PC-9 (cell line): ENCODE measurements at regions not wholly inside any gene's neighbourhood (a gene's known extent, or its start where the extent isn't known, plus 50 kb on each side); places are given as distances from the start of the nearest gene placed in this dataset.

Experiments used
- BruUV-seq: library from RNA; stranded (reverse); fragments of 400-500 nt; replicated peaks from 2 replicates; lab custom pipeline; 2021; lab: Mats Ljungman, UMichigan
- CTCF ChIA-PET: fragments of 300-600 bp; sonication (Branson Sonifier 250); formaldehyde crosslinking; loops from one replicate; lab custom pipeline; 2022; ENCODE audit warnings: antibody characterized with exemption; lab: Charles Lee
- POLR2A ChIA-PET: fragments of 300-600 bp; sonication (Branson Sonifier 250); formaldehyde crosslinking; loops from one replicate; lab custom pipeline; 2022; ENCODE audit warnings: antibody characterized with exemption; ENCODE audit not compliant: unreplicated experiment; lab: Charles Lee
- DNase-seq, 2 experiments: peaks; one replicate each; pipeline versions ENCODE4 v3.0.0 to v3.0.0-alpha.2; 2015 to 2022; ENCODE audit warnings: mixed read lengths in 1 of 2
- H2AFZ ChIP-seq: fragments of 200-600 bp; sonication (generic); 2 replicates; pipeline ENCODE4 v1.8.1; 2017; ENCODE audit warnings: antibody characterized with exemption
- H3F3A ChIP-seq: fragments of 200-600 bp; sonication (generic); 2 replicates; pipeline ENCODE4 v1.8.1; 2017; ENCODE audit warnings: antibody characterized with exemption, mild to moderate bottlenecking, low read depth; ENCODE audit not compliant: insufficient read depth
- H3K27ac ChIP-seq: fragments of 200-600 bp; sonication (generic); 2 replicates; pipeline ENCODE4 v1.6.1; 2016; ENCODE audit warnings: mixed run types
- H3K27me3 ChIP-seq: fragments of 200-600 bp; sonication (generic); 2 replicates; pipeline ENCODE4 v1.6.1; 2016; ENCODE audit warnings: low read depth, mixed run types; ENCODE audit not compliant: insufficient read depth
- H3K36me3 ChIP-seq: fragments of 200-600 bp; sonication (generic); 2 replicates; pipeline ENCODE4 v1.6.1; 2016; ENCODE audit warnings: low read depth, mixed run types
- H3K4me1 ChIP-seq: fragments of 200-600 bp; sonication (generic); replicated peaks from 2 replicates; pipeline ENCODE4 v1.6.1; 2016; ENCODE audit warnings: mixed run types; ENCODE audit not compliant: insufficient read depth
- H3K4me2 ChIP-seq: fragments of 200-600 bp; sonication (generic); 2 replicates; pipeline ENCODE4 v1.6.1; 2017; ENCODE audit warnings: mixed run types
- H3K4me3 ChIP-seq: fragments of 200-600 bp; sonication (generic); 2 replicates; pipeline ENCODE4 v1.6.1; 2016; ENCODE audit warnings: mixed run types
- H3K79me2 ChIP-seq: fragments of 200-600 bp; sonication (generic); 2 replicates; pipeline ENCODE4 v1.6.1; 2017; ENCODE audit warnings: low read depth, mixed run types
- H3K9me2 ChIP-seq: fragments of 200-600 bp; sonication (generic); 2 replicates; pipeline ENCODE4 v1.8.1; 2017; ENCODE audit warnings: mild to moderate bottlenecking; ENCODE audit not compliant: insufficient read depth
- H3K9me3 ChIP-seq: fragments of 200-600 bp; sonication (generic); 2 replicates; pipeline ENCODE4 v1.8.1; 2016; ENCODE audit warnings: low read depth; ENCODE audit not compliant: insufficient read depth
- H4K20me1 ChIP-seq: fragments of 200-600 bp; sonication (generic); 2 replicates; pipeline ENCODE4 v1.8.1; 2017; ENCODE audit not compliant: insufficient read depth
- EZH2 ChIP-seq: fragments of 200-600 bp; sonication (generic); IDR thresholded peaks from 2 replicates; pipeline ENCODE4 v1.8.0; 2017; ENCODE audit warnings: antibody characterized with exemption, low read depth
- intact Hi-C: fragments of 100-400 bp; cut with micrococcal nuclease; formaldehyde crosslinking; loops from one replicate; pipeline ENCODE4 v1.10.0; 2022; ENCODE audit not compliant: unreplicated experiment
- TF ChIP-seq, protein P1 (sequence below): fragments of 200-600 bp; sonication (generic); conservative IDR thresholded peaks from 2 replicates; pipeline ENCODE4 v1.6.1; 2017; ENCODE audit warnings: mixed run types, antibody characterized with exemption, mild to moderate bottlenecking, moderate library complexity

DNA sequence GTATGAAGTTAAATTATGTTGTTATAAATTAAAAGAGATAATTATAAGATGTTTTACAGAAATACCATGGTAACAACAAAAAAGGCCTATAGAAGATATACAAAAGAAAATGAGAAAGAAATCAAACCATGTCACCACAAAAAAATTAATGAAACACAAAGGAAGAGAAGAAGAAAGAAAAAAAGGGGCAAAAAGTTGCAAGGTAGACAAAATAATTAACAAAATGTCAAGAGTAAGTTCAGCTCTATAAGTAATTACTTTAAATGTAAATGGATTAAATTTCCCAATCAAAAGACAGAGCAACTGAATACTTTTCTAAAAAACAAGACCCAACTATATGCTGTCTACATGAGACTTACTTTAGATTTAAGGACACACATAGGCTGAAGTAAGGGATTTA is 378.4 kb upstream of the FSHR start:
- H3K79me2 ChIP-seq = no peaks in the 10 kb centered on the region
- no peaks in the 10 kb centered on the region for H3K27me3 ChIP-seq
- H4K20me1 ChIP-seq = no peaks in the 10 kb centered on the region
- no peaks in the 10 kb centered on the region for H3K4me1 ChIP-seq
- no peak for TF ChIP-seq EZH2
- TF ChIP-seq, protein P1, sequence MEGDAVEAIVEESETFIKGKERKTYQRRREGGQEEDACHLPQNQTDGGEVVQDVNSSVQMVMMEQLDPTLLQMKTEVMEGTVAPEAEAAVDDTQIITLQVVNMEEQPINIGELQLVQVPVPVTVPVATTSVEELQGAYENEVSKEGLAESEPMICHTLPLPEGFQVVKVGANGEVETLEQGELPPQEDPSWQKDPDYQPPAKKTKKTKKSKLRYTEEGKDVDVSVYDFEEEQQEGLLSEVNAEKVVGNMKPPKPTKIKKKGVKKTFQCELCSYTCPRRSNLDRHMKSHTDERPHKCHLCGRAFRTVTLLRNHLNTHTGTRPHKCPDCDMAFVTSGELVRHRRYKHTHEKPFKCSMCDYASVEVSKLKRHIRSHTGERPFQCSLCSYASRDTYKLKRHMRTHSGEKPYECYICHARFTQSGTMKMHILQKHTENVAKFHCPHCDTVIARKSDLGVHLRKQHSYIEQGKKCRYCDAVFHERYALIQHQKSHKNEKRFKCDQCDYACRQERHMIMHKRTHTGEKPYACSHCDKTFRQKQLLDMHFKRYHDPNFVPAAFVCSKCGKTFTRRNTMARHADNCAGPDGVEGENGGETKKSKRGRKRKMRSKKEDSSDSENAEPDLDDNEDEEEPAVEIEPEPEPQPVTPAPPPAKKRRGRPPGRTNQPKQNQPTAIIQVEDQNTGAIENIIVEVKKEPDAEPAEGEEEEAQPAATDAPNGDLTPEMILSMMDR = no peak
- H2AFZ ChIP-seq = no peak overlapping the region
- H3K9me2 ChIP-seq = no peaks in the 10 kb centered on the region
- H3K27ac ChIP-seq = no peak overlapping the region
- ChIA-PET CTCF (no interaction called here), POLR2A (no interaction called here)
- H3K4me2 ChIP-seq = no peak overlapping the region
- no peaks in the 10 kb centered on the region for H3K36me3 ChIP-seq
- intact Hi-C loops = no loop called here
- no TSS peak for BruUV-seq
- no peaks in the 10 kb centered on the region for H3K9me3 ChIP-seq
- H3F3A ChIP-seq = no peaks in the 10 kb centered on the region
- DNase-seq = no peak
- no peak overlapping the region for H3K4me3 ChIP-seq

DNA sequence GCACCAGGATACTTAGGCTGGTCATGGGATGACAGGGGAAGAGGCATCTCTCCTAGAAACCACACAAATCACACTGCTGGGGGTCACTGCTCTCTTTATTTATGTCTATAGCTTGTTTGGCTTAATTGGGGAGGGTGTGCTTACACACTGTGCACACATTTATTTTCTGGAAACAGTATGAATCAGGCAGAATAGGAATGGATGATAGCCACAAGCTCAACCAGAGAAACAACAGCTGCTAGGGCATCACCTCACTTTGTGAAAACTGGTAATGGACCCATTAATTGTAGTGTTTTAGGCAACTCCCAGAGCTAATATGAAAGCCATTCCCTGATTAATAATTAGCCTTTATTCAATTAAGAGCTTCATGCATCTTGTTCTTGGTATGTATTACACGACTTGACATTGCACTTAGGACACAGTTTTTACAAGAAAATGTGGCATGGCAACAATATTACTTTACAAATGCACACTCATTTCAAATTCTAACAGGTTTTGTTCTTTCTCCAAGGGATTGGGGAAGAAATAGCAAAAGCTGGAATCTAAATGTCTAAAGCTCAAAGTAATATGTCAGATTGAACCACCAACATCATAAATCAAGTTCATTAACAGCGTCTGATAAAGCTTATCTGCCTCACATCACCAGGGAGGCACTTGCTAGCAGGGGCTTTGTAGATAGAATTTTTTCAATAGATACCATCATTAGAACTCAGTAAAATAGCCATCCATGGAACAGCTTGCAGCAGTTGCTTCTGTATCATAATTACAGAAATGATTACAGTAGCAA is 361.9 kb upstream of the FSHR start:
- CTCF ChIA-PET = interaction anchor here (0.5 kb wide), 1 partner anchor 10 kb away, joined by 4 read pairs; no protein-coding TSS in a partner anchor
- no TSS peak for BruUV-seq
- DNase-seq = no peak
- TF ChIP-seq EZH2 = no peak
- TF ChIP-seq, protein P1 = no peak
- Histone ChIP-seq H3K27me3 (no peaks in the 10 kb centered on the region), H3K4me1 (no peaks in the 10 kb centered on the region), H3K4me3 (no peak overlapping the region), H3K27ac (no peak overlapping the region), H3K36me3 (no peaks in the 10 kb centered on the region), H2AFZ (no peak overlapping the region), H3F3A (no peaks in the 10 kb centered on the region), H3K9me2 (no peaks in the 10 kb centered on the region), H3K4me2 (no peak overlapping the region), H3K79me2 (no peaks in the 10 kb centered on the region), H3K9me3 (no peaks in the 10 kb centered on the region), H4K20me1 (no peaks in the 10 kb centered on the region)
- intact Hi-C loops = no loop called here
- POLR2A ChIA-PET = no interaction called here

DNA sequence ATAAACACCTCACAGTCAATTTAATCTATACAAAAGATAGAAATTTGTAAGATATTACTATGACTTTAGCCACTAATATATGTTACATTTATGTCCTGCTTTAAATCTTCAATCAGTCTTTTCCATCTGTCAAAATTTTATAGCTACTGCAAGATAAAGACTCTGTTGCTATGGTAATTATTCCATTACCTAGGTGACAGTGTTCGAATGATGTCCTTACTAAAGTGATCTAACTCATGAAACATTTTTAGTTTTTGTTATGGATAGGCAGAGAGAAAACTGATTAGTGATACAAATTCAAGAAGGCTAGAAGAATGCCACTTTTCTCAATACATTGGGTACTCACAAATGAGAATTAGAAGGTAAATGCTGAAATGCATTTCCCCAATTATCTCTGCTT is 359.9 kb upstream of the FSHR start:
- intact Hi-C loops = no loop called here
- CTCF ChIA-PET = no interaction called here
- Histone ChIP-seq H3K4me2 (no peak overlapping the region), H3K4me3 (no peak overlapping the region), H3F3A (no peaks in the 10 kb centered on the region), H3K27me3 (no peaks in the 10 kb centered on the region), H3K27ac (no peak overlapping the region), H2AFZ (no peak overlapping the region), H4K20me1 (no peaks in the 10 kb centered on the region), H3K79me2 (no peaks in the 10 kb centered on the region), H3K9me2 (no peaks in the 10 kb centered on the region), H3K9me3 (no peaks in the 10 kb centered on the region), H3K36me3 (no peaks in the 10 kb centered on the region), H3K4me1 (no peaks in the 10 kb centered on the region)
- no TSS peak for BruUV-seq
- no peak for TF ChIP-seq EZH2
- TF ChIP-seq, protein P1 = no peak
- no peak for DNase-seq
- POLR2A ChIA-PET = no interaction called here
